Rectal smooth muscle tissue (tissue), 1 donor: ENCODE measurements at regions not wholly inside any gene's neighbourhood (a gene's known extent, or its start where the extent isn't known, plus 50 kb on each side); places are given as distances from the start of the nearest gene placed in this dataset.

Source experiments
- H3K27ac ChIP-seq: one replicate; pipeline ENCODE4 v1.7.0; 2013; ENCODE audit warnings: low read depth, low read length, inconsistent platforms
- H3K27me3 ChIP-seq: one replicate; pipeline ENCODE4 v1.7.0; 2013; ENCODE audit warnings: low read length; ENCODE audit not compliant: control insufficient read depth, insufficient read depth
- H3K36me3 ChIP-seq: one replicate; pipeline ENCODE4 v1.7.0; 2013; ENCODE audit warnings: low read length; ENCODE audit not compliant: control insufficient read depth, insufficient read depth
- H3K4me1 ChIP-seq: one replicate; pipeline ENCODE4 v1.7.0; 2013; ENCODE audit warnings: low read length; ENCODE audit not compliant: control insufficient read depth, insufficient read depth
- H3K4me3 ChIP-seq: one replicate; pipeline ENCODE4 v1.7.0; 2013; ENCODE audit warnings: low read length
- H3K9ac ChIP-seq: one replicate; pipeline ENCODE4 v1.7.0; 2013; ENCODE audit warnings: low read length

GRCh38 chr11:128336203-128336602 is 251.2 kb downstream of the ETS1 start:
- Histone ChIP-seq H3K36me3 (no peaks in the 10 kb centered on the region), H3K9ac (no peak overlapping the region), H3K27me3 (no peaks in the 10 kb centered on the region), H3K4me1 (no peaks in the 10 kb centered on the region), H3K4me3 (no peak overlapping the region), H3K27ac (no peak overlapping the region)

DNA sequence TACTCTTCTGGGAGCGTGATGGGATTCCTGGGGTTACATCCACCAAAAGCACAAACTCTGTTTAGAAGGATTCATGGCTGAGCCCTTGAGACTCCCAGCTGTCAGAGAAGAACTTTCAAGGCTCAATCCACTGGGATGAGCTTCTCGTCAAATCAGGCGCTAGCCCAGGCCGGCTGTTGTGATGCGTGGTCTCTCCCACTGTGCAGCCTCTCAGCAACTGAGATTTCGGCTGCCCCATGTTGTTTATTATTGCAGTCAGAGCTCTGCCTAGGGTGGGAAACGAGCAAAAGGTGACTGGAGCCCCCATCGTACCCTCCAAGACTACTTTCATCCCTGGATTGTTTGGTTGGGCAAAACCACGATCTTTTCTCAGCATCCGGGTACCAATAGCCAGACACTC is 251.6 kb downstream of the ETS1 start:
- H3K4me3 ChIP-seq: no peak overlapping the region
- H3K4me1 ChIP-seq: no peaks in the 10 kb centered on the region
- no peaks in the 10 kb centered on the region for H3K27me3 ChIP-seq
- no peak overlapping the region for H3K9ac ChIP-seq
- H3K36me3 ChIP-seq: no peaks in the 10 kb centered on the region
- H3K27ac ChIP-seq: no peak overlapping the region

- H3K36me3 ChIP-seq: no peaks in the 10 kb centered on the region
- H3K4me3 ChIP-seq: no peak overlapping the region
- no peak overlapping the region for H3K27ac ChIP-seq
- no peaks in the 10 kb centered on the region for H3K27me3 ChIP-seq
- H3K9ac ChIP-seq: no peak overlapping the region
- H3K4me1 ChIP-seq: no peaks in the 10 kb centered on the region
Observed at GRCh38 chr11:128334311-128335044, 252.9 kb downstream of the ETS1 start.

DNA sequence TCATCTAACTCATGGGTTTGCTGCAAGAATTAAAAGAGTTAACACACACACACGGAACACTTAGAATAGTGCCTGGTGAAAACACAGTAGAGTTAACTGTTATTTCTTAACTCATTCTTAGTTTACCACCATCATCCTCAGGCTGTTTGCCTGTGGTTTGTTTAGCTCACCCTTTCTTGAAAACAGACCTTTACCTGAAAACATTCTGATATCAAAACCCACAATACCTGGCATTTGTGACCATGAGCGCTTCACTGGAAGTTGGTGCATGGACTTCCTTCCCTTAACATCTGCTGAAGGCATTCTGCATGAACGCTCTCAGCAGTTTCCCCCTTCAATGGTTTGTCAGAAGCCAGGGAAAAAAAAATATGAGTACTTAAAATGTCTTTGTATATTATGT is 256.0 kb downstream of the ETS1 start:
- no peaks in the 10 kb centered on the region for H3K36me3 ChIP-seq
- no peaks in the 10 kb centered on the region for H3K27me3 ChIP-seq
- H3K27ac ChIP-seq: no peak overlapping the region
- H3K4me3 ChIP-seq: no peak overlapping the region
- H3K9ac ChIP-seq: no peak overlapping the region
- no peaks in the 10 kb centered on the region for H3K4me1 ChIP-seq

DNA sequence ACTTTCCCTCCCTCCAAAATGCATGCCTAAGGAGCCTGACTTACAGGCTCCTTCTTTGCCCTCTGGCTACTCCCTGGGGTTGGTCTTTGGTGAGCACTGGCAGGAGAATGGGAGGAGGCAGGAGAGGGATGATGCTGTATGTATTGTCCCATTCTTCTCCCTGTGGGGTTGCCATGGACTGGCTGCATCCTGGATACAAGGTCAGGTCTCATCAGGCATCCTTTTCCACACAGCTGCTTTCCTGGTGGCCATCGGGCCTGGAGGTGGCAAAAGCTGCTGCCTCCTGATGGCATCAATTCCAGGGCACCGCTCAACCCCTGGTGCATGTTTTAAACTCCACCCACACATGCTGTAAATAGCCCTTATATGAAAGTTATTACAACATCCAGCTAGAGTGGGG is 257.2 kb downstream of the ETS1 start:
- no peak overlapping the region for H3K27ac ChIP-seq
- H3K4me3 ChIP-seq: no peak overlapping the region
- H3K9ac ChIP-seq: no peak overlapping the region
- H3K27me3 ChIP-seq: no peaks in the 10 kb centered on the region
- H3K36me3 ChIP-seq: no peaks in the 10 kb centered on the region
- H3K4me1 ChIP-seq: no peaks in the 10 kb centered on the region

- Histone ChIP-seq H3K27ac (no peak overlapping the region), H3K4me1 (no peaks in the 10 kb centered on the region), H3K9ac (no peak overlapping the region), H3K36me3 (no peaks in the 10 kb centered on the region), H3K27me3 (no peaks in the 10 kb centered on the region), H3K4me3 (no peak overlapping the region)
Observed at GRCh38 chr11:128328955-128329551, 258.3 kb downstream of the ETS1 start.

GRCh38 chr11:128327274-128327673 is 260.1 kb downstream of the ETS1 start:
- Histone ChIP-seq H3K36me3 (no peaks in the 10 kb centered on the region), H3K4me1 (no peaks in the 10 kb centered on the region), H3K4me3 (no peak overlapping the region), H3K27ac (no peak overlapping the region), H3K27me3 (no peaks in the 10 kb centered on the region), H3K9ac (no peak overlapping the region)

- Histone ChIP-seq H3K9ac (no peak overlapping the region), H3K36me3 (no peaks in the 10 kb centered on the region), H3K4me1 (no peaks in the 10 kb centered on the region), H3K4me3 (no peak overlapping the region), H3K27me3 (no peaks in the 10 kb centered on the region), H3K27ac (no peak overlapping the region)
Observed at GRCh38 chr11:128326791-128327190, 260.6 kb downstream of the ETS1 start.

GRCh38 chr11:128324531-128325141 is 262.7 kb downstream of the ETS1 start:
- no peaks in the 10 kb centered on the region for H3K4me1 ChIP-seq
- no peaks in the 10 kb centered on the region for H3K36me3 ChIP-seq
- H3K27ac ChIP-seq: no peak overlapping the region
- no peak overlapping the region for H3K4me3 ChIP-seq
- H3K9ac ChIP-seq: no peak overlapping the region
- no peaks in the 10 kb centered on the region for H3K27me3 ChIP-seq

- Histone ChIP-seq H3K4me1 (no peaks in the 10 kb centered on the region), H3K27me3 (no peaks in the 10 kb centered on the region), H3K4me3 (no peak overlapping the region), H3K27ac (no peak overlapping the region), H3K36me3 (no peaks in the 10 kb centered on the region), H3K9ac (no peak overlapping the region)
Observed at GRCh38 chr11:128324051-128324481, 263.3 kb downstream of the ETS1 start.

DNA sequence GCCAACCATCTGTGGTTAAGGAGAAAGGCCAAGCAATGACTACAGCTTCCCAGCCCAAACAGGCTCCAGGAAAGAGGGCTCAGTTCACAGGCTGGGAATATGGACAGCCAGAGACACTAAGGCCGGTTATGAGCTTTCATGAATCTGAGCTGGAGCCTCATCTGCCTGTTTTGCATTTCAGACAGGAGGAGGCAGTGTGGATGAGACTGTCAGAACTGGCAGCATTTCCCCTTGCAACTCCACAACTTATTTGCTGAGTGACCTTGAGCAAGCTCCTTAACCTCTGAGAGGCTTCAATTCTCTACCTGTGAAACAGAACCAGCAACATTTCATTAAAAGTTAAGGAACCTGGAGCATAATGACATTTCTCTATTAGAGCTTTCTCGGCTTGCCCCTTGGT is 264.0 kb downstream of the ETS1 start:
- H3K27me3 ChIP-seq: no peaks in the 10 kb centered on the region
- no peaks in the 10 kb centered on the region for H3K36me3 ChIP-seq
- no peaks in the 10 kb centered on the region for H3K4me1 ChIP-seq
- H3K27ac ChIP-seq: no peak overlapping the region
- no peak overlapping the region for H3K4me3 ChIP-seq
- H3K9ac ChIP-seq: no peak overlapping the region

DNA sequence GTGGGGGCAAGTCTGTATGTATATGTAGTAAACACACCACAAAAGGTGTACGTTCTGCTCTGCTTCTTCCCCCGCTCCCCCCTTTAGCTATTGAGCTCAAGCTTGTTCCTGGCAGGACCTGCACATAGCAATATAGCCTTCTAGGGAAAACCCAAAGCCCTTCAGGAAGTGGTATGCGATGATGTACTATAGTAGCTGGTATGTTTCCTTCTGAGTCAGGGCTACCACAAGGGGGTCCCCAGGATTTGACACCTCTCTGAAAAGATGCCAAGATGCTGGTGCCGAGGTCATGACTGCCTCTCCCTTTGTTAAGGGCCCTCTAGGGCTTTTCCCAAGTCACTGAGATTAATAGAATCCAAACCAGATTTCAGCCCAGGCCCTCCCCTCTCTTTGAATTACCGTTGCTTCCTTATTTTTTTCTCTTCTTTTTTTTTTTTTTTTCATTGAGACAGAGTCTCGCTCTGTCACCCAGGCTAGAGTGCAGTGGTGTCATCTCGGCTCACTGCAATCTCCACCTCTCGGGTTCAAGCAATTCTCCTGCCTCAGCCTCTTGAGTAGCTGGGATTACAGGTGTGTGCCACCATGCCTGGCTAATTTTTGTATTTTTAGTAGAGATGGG is 268.4 kb downstream of the ETS1 start:
- Histone ChIP-seq H3K4me3 (no peak overlapping the region), H3K9ac (no peak overlapping the region), H3K27ac (no peak overlapping the region), H3K4me1 (no peaks in the 10 kb centered on the region), H3K36me3 (no peaks in the 10 kb centered on the region), H3K27me3 (no peaks in the 10 kb centered on the region)
